ENCODE measurements at regions not wholly inside any gene's neighbourhood (a gene's known extent, or its start where the extent isn't known, plus 50 kb on each side); places are given as distances from the start of the nearest gene placed in this dataset.

- TF ChIP-seq ZHX2 (IDR thresholded peaks at IDR 0.05; ENCODE audit: low read depth) (no peak), ZHX2 (CRISPR knock-in tag; IDR thresholded peaks at IDR 0.05; ENCODE audit: borderline replicate concordance) (no peak), ZNF724P (CRISPR knock-in tag; IDR thresholded peaks at IDR 0.05; ENCODE audit: borderline replicate concordance) (no peak)
These were observed 146.2 kb upstream of the PTPRG start (continued) for GRCh38 chr3:61415201-61415600.

- no peaks in the 10 kb centered on the region for H3K79me2 ChIP-seq (ENCODE audit: insufficient read depth, low read length)
- no peak for DNase-seq (ENCODE audit: low spot score)
- 6% methylated on average over 1 of the region's 1 CpG for WGBS (ENCODE audit: low lambda C conversion rate)
- CTCF ChIA-PET (ENCODE audit: low intra/inter-chr PET ratio, low total read pairs) = no interaction called here
- H3K36me3 ChIP-seq (replicated peaks in 1 of 2; ENCODE audit: control insufficient read depth in 1 of 2, insufficient read depth in 2 of 2, low read length in 2 of 2) = no peaks in the 10 kb centered on the region
- H3K9ac ChIP-seq (ENCODE audit: insufficient read depth, low read depth, low read length) = no peak overlapping the region
- H3K9me3 ChIP-seq (ENCODE audit: low read length) = no peaks in the 10 kb centered on the region
- POLR2A ChIA-PET = no interaction called here
- ATAC-seq = no peak
- no peak overlapping the region for H3K4me2 ChIP-seq (ENCODE audit: low read depth, low read length)
- BruUV-seq (replicated peaks) = no TSS peak
- no peaks in the 10 kb centered on the region for H3K27me3 ChIP-seq (ENCODE audit: control insufficient read depth in 1 of 2, insufficient read depth in 2 of 2, low read length in 2 of 2)
- no peak overlapping the region for H3K27ac ChIP-seq (ENCODE audit: extremely low read length, insufficient read depth, low read length)
- H3K4me3 ChIP-seq (replicated peaks in 1 of 3; ENCODE audit: insufficient read depth in 1 of 3, low read depth in 2 of 3, low read length in 3 of 3) = no peak overlapping the region
- H3K4me1 ChIP-seq (ENCODE audit: insufficient read depth, low read length) = no peaks in the 10 kb centered on the region
- intact Hi-C loops (cut with micrococcal nuclease; ENCODE audit: unreplicated experiment) = no loop called here
- no peak for FAIRE-seq
- H4K20me1 ChIP-seq (ENCODE audit: insufficient read depth, low read length) = no peaks in the 10 kb centered on the region
- no peak overlapping the region for H2AFZ ChIP-seq (ENCODE audit: low read length)
- TF ChIP-seq ZNF557 (CRISPR knock-in tag; IDR thresholded peaks at IDR 0.05) (no peak), PHB2 (IDR thresholded peaks at IDR 0.05; ENCODE audit: partially characterized antibody) (no peak), FOXO4 (CRISPR knock-in tag; conservative IDR thresholded peaks at IDR 0.05) (no peak), ZNF562 (CRISPR knock-in tag; IDR thresholded peaks at IDR 0.05; ENCODE audit: borderline replicate concordance) (no peak)
- in situ Hi-C loops (cut with HindIII; ENCODE audit: extremely low pct_ligation_motif_present, low pct_unique_long_range_greater_than_20kb) = no loop called here
These were observed 144.8 kb upstream of the PTPRG start for GRCh38 chr3:61416618-61417017.
